NOMO-1 (cell line): ENCODE measurements at regions not wholly inside any gene's neighbourhood (a gene's known extent, or its start where the extent isn't known, plus 50 kb on each side); places are given as distances from the start of the nearest gene placed in this dataset.

Experiments
- DNase-seq, 2 experiments: peaks; one replicate each; lab custom pipeline; 2025; ENCODE audit not compliant: unreplicated experiment in 2 of 2; lab: John Stamatoyannopoulos, UW

- no peak for DNase-seq
Measured at GRCh38 chr3:106160396-106160795, 291.6 kb upstream of the CBLB start.

- DNase-seq: no peak
Measured at GRCh38 chr3:106161246-106161645, 292.4 kb upstream of the CBLB start.

- DNase-seq: no peak
Measured at GRCh38 chr3:106167728-106168127, 298.9 kb upstream of the CBLB start.

GRCh38 chr3:106168962-106169750 is 300.3 kb upstream of the CBLB start:
- no peak for DNase-seq

GRCh38 chr3:106170636-106171035 is 301.8 kb upstream of the CBLB start:
- DNase-seq: no peak

- DNase-seq: no peak
Measured at GRCh38 chr3:106172101-106172500, 303.3 kb upstream of the CBLB start.

- peak; percentile 38 to 63 for DNase-seq
Measured at GRCh38 chr3:106172780-106173179, 304.0 kb upstream of the CBLB start.

GRCh38 chr3:106175276-106175675 is 306.5 kb upstream of the CBLB start:
- DNase-seq: no peak

GRCh38 chr3:106176734-106177133 is 307.9 kb upstream of the CBLB start:
- peak; percentile 45 to 74 for DNase-seq

GRCh38 chr3:106182950-106183511 is 314.2 kb upstream of the CBLB start:
- no peak for DNase-seq

GRCh38 chr3:106183762-106184391 is 315.1 kb upstream of the CBLB start:
- no peak for DNase-seq

- DNase-seq: no peak
Measured at GRCh38 chr3:106184540-106185457, 316.0 kb upstream of the CBLB start.

- no peak for DNase-seq
Measured at GRCh38 chr3:106185949-106186348, 317.1 kb upstream of the CBLB start.

GRCh38 chr3:106190296-106190695 is 321.5 kb upstream of the CBLB start:
- DNase-seq: no peak

- DNase-seq: no peak
Measured at GRCh38 chr3:106191211-106191610, 322.4 kb upstream of the CBLB start.

GRCh38 chr3:106191913-106192312 is 323.1 kb upstream of the CBLB start:
- DNase-seq: no peak

GRCh38 chr3:106193876-106194275 is 325.1 kb upstream of the CBLB start:
- no peak for DNase-seq

- DNase-seq: no peak
Measured at GRCh38 chr3:106194726-106195125, 325.9 kb upstream of the CBLB start.

- DNase-seq: no peak
Measured at GRCh38 chr3:106197532-106198194, 328.9 kb upstream of the CBLB start.

- no peak for DNase-seq
Measured at GRCh38 chr3:106204160-106204868, 335.5 kb upstream of the CBLB start.
